ENCODE measurements at regions not wholly inside any gene's neighbourhood (a gene's known extent, or its start where the extent isn't known, plus 50 kb on each side); places are given as distances from the start of the nearest gene placed in this dataset.

DNA sequence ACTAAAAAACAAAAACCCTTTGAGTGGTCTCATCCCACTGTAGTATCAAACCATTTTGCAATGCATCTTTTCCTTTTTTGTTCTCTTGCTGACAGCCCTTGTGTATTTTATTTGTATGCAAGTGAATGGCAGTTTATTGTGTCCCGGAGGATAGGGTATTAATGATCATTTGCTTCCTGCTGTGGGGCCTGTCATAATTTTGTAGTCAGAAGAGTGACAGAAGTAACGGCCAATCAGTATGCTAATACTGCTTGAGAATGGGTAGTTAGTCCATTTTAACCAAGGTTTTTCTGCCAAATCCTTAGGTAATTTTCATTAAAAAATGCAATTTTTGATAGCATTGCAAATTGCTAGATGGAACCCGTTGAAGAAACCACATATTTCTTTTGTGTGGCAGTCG is 75.5 kb upstream of the PLSCR5 start:
- peaks cover 0 to 2% (median 0%) of the 10 kb centered on the region in 3 donors for H3K9me3 Mint-ChIP-seq

DNA sequence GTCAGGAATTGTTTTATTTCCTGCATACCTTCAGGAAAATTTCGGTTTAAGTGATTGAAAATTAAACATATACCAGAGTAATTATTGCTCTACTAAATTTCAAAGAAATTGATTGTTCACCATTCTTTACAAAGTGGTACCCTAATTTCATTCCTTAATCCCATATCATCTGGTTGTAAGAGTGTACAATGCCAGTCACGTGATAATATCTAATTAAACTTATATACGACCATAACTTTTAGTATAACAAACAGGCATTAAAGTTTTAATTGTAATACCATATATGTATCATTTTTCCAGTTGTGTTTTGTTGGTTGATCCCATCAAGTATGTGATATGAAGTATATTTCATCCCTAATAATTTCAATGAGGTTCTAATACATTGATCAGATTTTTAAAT is 74.8 kb upstream of the PLSCR5 start:
- Mint-ChIP-seq H3K9me3 (peaks cover 0 to 2% (median 0%) of the 10 kb centered on the region in 3 donors), H3K27ac (no peak overlapping the region), H3K4me3 (no peak overlapping the region), H3K4me1 (no peaks in the 10 kb centered on the region), H3K27me3 (no peaks in the 10 kb centered on the region), H3K36me3 (no peaks in the 10 kb centered on the region)

More for the DNA sequence above, 75.5 kb upstream of the PLSCR5 start:
- H3K27me3 Mint-ChIP-seq = no peaks in the 10 kb centered on the region
- no peak overlapping the region for H3K27ac Mint-ChIP-seq
- H3K4me1 Mint-ChIP-seq = no peaks in the 10 kb centered on the region
- no peak overlapping the region for H3K4me3 Mint-ChIP-seq
- H3K36me3 Mint-ChIP-seq = no peaks in the 10 kb centered on the region

DNA sequence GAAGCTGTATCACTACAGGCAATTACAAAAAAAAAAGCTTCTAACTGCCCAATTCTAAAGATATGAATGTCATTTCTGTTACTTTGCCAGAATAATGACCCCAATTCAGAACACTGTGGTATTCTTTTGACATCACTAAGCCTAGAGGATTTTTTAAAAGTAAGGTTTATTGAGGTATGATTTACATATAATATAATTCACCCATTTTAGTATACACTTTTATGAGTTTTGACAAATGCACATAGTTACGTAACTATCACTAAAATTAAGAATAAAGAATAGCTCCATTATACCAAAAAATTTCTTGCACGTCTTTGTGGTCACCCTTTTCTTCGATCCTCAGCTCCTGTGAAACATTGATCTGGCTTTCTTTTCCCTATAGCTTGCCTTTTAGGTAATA is 74.0 kb upstream of the PLSCR5 start:
- Mint-ChIP-seq H3K9me3 (peaks cover 0 to 2% (median 0%) of the 10 kb centered on the region in 3 donors), H3K4me3 (no peak overlapping the region), H3K36me3 (no peaks in the 10 kb centered on the region), H3K27me3 (no peaks in the 10 kb centered on the region), H3K27ac (no peak overlapping the region), H3K4me1 (no peaks in the 10 kb centered on the region)

DNA sequence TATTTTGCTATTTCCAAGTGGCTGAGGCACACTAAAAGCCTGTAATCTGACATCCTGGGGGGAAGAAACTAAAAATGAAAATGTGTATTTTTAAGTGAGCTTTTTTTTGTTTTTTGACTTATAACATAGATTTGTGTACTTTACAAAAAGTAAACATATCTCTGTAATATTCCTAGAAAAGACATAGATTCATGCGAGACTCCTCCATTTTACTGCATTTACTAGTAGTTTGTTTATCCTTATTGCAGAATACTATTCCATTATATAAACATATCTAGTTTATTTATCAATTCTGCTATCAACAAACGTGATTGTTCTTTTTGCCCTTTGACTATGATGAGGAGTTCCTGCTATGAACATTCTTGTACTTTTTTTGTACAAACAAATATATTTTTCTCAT is 67.8 kb upstream of the PLSCR5 start:
- Mint-ChIP-seq H3K36me3 (no peaks in the 10 kb centered on the region), H3K4me1 (peaks cover 0 to 2% (median 0%) of the 10 kb centered on the region in 3 donors), H3K4me3 (no peak overlapping the region), H3K27me3 (no peaks in the 10 kb centered on the region), H3K9me3 (no peaks in the 10 kb centered on the region), H3K27ac (no peak overlapping the region)

DNA sequence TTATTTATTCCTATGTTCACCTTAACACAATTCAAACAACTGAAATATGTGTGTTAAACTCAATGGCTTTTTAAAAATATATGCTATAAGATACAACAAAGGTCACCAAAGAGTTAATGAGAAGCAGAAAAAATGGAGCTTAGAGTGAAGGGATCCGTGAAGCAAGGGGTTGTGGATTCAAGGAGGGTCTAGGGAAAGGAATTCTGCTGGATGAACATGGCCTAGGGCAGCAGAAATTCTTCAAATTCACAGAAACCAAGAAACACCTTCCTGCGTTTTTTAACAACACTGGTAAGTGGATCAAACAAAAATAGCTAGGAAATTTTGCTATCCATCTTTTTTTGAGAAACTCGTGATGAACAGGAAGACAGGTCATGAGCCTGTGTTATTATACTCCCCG is 59.3 kb upstream of the PLSCR5 start:
- Mint-ChIP-seq H3K27ac (no peak overlapping the region), H3K9me3 (peaks cover 0 to 3% (median 0%) of the 10 kb centered on the region in 3 donors), H3K36me3 (peaks cover 1% of the 10 kb centered on the region), H3K4me3 (no peak overlapping the region), H3K27me3 (no peaks in the 10 kb centered on the region), H3K4me1 (no peaks in the 10 kb centered on the region)

DNA sequence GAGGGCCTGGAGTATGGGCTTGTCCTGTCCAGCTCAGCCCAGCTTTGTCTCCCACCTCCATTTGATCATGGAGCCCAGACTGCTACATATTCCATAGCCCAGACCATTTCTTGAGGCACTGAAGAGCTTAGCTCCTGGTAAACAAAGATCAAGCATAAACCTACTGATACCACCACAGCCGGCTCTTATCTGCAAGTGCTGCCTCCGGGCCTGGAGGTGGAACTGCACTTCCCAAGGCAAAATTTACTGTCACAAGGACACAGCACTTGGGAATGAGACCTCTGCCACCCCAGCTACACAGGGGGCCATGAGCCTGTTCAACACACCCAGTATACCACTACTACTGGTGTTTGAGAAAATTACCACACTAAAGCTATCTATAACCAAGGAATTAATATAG is 53.7 kb upstream of the PLSCR5 start:
- Mint-ChIP-seq H3K4me1 (no peaks in the 10 kb centered on the region), H3K9me3 (peaks cover 0 to 5% (median 3%) of the 10 kb centered on the region in 3 donors), H3K4me3 (no peak overlapping the region), H3K27ac (no peak overlapping the region), H3K27me3 (no peaks in the 10 kb centered on the region), H3K36me3 (no peaks in the 10 kb centered on the region)

DNA sequence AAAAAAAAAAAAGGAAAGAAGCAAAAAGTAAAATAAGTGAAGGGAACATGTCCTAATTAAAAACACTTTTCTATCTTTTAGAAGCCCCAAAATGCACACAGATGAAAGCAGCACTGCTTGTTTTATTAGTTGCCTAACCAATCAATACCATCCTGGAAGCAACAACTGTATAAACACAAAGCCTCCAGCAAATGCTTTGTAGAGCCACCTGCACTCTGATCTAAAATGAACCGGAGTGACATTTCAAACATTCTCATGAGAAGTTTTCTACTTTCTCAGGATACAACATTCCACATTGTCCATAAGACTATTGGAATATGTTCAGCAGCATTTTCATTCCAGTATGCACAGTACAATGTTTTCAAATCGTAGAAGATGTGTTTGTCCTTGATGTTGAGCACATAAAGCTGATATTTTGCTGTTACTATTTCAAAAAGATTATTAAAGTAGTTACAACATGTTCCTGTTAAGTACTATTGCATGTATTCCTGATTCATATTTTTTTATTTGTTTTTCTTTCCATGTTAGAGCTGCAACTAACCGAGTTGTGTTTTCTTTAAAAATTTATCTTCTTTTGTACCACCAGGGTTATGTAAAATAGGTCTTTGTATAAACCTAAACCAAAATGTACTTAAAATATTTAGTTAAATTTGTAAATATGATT is 50.3 kb upstream of the PLSCR5 start:
- H3K27me3 Mint-ChIP-seq = no peaks in the 10 kb centered on the region
- H3K9me3 Mint-ChIP-seq = peaks cover 0 to 5% (median 0%) of the 10 kb centered on the region in 3 donors
- no peak overlapping the region for H3K4me3 Mint-ChIP-seq
- H3K4me1 Mint-ChIP-seq = no peaks in the 10 kb centered on the region
- H3K27ac Mint-ChIP-seq = no peak overlapping the region
- H3K36me3 Mint-ChIP-seq = no peaks in the 10 kb centered on the region
